ENCODE measurements at regions not wholly inside any gene's neighbourhood (a gene's known extent, or its start where the extent isn't known, plus 50 kb on each side); places are given as distances from the start of the nearest gene placed in this dataset.

GRCh38 chr17:59469786-59470485, 95.5 kb upstream of the DHX40 start:
- no peak for TF ChIP-seq CTCF (IDR thresholded peaks at IDR 0.05 in 8 of 11, conservative IDR thresholded peaks at IDR 0.05 in 3 of 11)
- no peak for TF ChIP-seq POLR2A (IDR thresholded peaks at IDR 0.05)
- no peak for TF ChIP-seq POLR2AphosphoS5 (IDR thresholded peaks at IDR 0.05)
- intact Hi-C loops (cut with DNase I; ENCODE audit: low total_unique reads) = no loop called here

GRCh38 chr17:59470624-59471297, 94.6 kb upstream of the DHX40 start:
- Histone ChIP-seq H3K36me3 (no peaks in the 10 kb centered on the region), H3K4me3 (no peak overlapping the region), H3K9me3 (no peaks in the 10 kb centered on the region), H3K4me1 (no peaks in the 10 kb centered on the region), H3K27ac (no peak overlapping the region), H3K27me3 (replicated peaks in 1 of 7) (no peaks in the 10 kb centered on the region)
- TF ChIP-seq POLR2AphosphoS5 (IDR thresholded peaks at IDR 0.05) (no peak), CTCF (IDR thresholded peaks at IDR 0.05 in 8 of 11, conservative IDR thresholded peaks at IDR 0.05 in 3 of 11) (no peak), POLR2A (IDR thresholded peaks at IDR 0.05) (no peak)
- DNase-seq = no peak
- 83 to 94% (median 87%) methylated on average over 6 of the region's 6 CpGs for WGBS, 5 donors
- intact Hi-C loops (cut with DNase I; ENCODE audit: low total_unique reads) = no loop called here

More at GRCh38 chr17:59469786-59470485, 95.5 kb upstream of the DHX40 start:
- no peak overlapping the region for H3K4me3 ChIP-seq
- H3K36me3 ChIP-seq = no peaks in the 10 kb centered on the region
- DNase-seq = no peak
- H3K9me3 ChIP-seq = no peaks in the 10 kb centered on the region
- no peaks in the 10 kb centered on the region for H3K4me1 ChIP-seq
- H3K27ac ChIP-seq = no peak overlapping the region
- 85 to 90% (median 88%) methylated on average over 8 of the region's 8 CpGs for WGBS, 5 donors
- no peaks in the 10 kb centered on the region for H3K27me3 ChIP-seq (replicated peaks in 1 of 7)

GRCh38 chr17:59476413-59476812, 89.0 kb upstream of the DHX40 start:
- H3K9me3 ChIP-seq = no peaks in the 10 kb centered on the region
- H3K4me1 ChIP-seq = no peaks in the 10 kb centered on the region
- TF ChIP-seq POLR2AphosphoS5 (IDR thresholded peaks at IDR 0.05) (no peak), POLR2A (IDR thresholded peaks at IDR 0.05) (no peak), CTCF (IDR thresholded peaks at IDR 0.05 in 8 of 11, conservative IDR thresholded peaks at IDR 0.05 in 3 of 11) (no peak)
- no peak for DNase-seq
- WGBS, 5 donors = 86 to 93% (median 89%) methylated on average over 5 of the region's 5 CpGs
- H3K36me3 ChIP-seq = no peaks in the 10 kb centered on the region
- no peak overlapping the region for H3K27ac ChIP-seq
- intact Hi-C loops (cut with DNase I; ENCODE audit: low total_unique reads) = no loop called here
- H3K27me3 ChIP-seq (replicated peaks in 1 of 7) = no peaks in the 10 kb centered on the region
- no peak overlapping the region for H3K4me3 ChIP-seq

GRCh38 chr17:59479141-59479540, 86.3 kb upstream of the DHX40 start:
- no peaks in the 10 kb centered on the region for H3K4me1 ChIP-seq
- 87 to 93% (median 87%) methylated on average over 2 of the region's 2 CpGs for WGBS, 5 donors
- no peak overlapping the region for H3K27ac ChIP-seq
- H3K27me3 ChIP-seq (replicated peaks in 1 of 7) = no peaks in the 10 kb centered on the region
- TF ChIP-seq CTCF (IDR thresholded peaks at IDR 0.05 in 8 of 11, conservative IDR thresholded peaks at IDR 0.05 in 3 of 11) (no peak), POLR2A (IDR thresholded peaks at IDR 0.05) (no peak), POLR2AphosphoS5 (IDR thresholded peaks at IDR 0.05) (no peak)
- H3K9me3 ChIP-seq = no peaks in the 10 kb centered on the region
- no peak overlapping the region for H3K4me3 ChIP-seq
- DNase-seq = no peak
- no peaks in the 10 kb centered on the region for H3K36me3 ChIP-seq
- intact Hi-C loops (cut with DNase I; ENCODE audit: low total_unique reads) = no loop called here
